DND-41 (cell line): ENCODE measurements at regions not wholly inside any gene's neighbourhood (a gene's known extent, or its start where the extent isn't known, plus 50 kb on each side); places are given as distances from the start of the nearest gene placed in this dataset.

Experiments used
- CTCF ChIP-seq: IDR thresholded peaks from 2 replicates; pipeline ENCODE4 v1.5.1; 2012; ENCODE audit warnings: borderline replicate concordance, low read length, moderate library complexity, mild to moderate bottlenecking; ENCODE audit not compliant: poor library complexity, severe bottlenecking; ENCODE audit errors: extremely low read depth
- EZH2 ChIP-seq: IDR thresholded peaks from 3 replicates; pipeline ENCODE4 v1.6.1; 2012; ENCODE audit warnings: borderline replicate concordance, low read depth, mild to moderate bottlenecking, moderate library complexity, low read length, inconsistent platforms; ENCODE audit not compliant: severe bottlenecking

- TF ChIP-seq CTCF (no peak), EZH2 (no peak)
Observed at GRCh38 chr1:88133991-88134390, 550.1 kb upstream of the PKN2 start.
